Vagina (tissue), 2 donors: ENCODE measurements at regions not wholly inside any gene's neighbourhood (a gene's known extent, or its start where the extent isn't known, plus 50 kb on each side); places are given as distances from the start of the nearest gene placed in this dataset.

Experiments used
- DNase-seq, 2 donors: peaks; one replicate each; pipeline ENCODE4 v3.0.0-alpha.2; 2017; ENCODE audit errors: extremely low spot score in 2 of 2
- H3K27ac ChIP-seq: fragments of 200-600 bp; sonication (generic); one replicate; pipeline ENCODE4 v1.5.1; 2019
- H3K27me3 ChIP-seq: fragments of 200-600 bp; sonication (generic); one replicate; pipeline ENCODE4 v1.5.1; 2019
- H3K36me3 ChIP-seq, 2 donors: fragments of 200-600 bp; sonication (generic); one replicate each; pipeline ENCODE4 v1.5.1; 2017 to 2019
- H3K4me1 ChIP-seq: fragments of 200-600 bp; sonication (generic); one replicate; pipeline ENCODE4 v1.5.1; 2019
- H3K4me3 ChIP-seq, 2 donors: fragments of 200-600 bp; sonication (generic); 1 replicate in 1 of 2; 2 replicates in 1 of 2; pipeline ENCODE4 v1.5.1; 2016 to 2019
- H3K9me3 ChIP-seq: fragments of 200-600 bp; sonication (generic); one replicate; pipeline ENCODE4 v1.5.1; 2019
- CTCF ChIP-seq, 3 experiments: fragments of 450-650 bp in 2 of 3; fragments of 200-600 bp in 1 of 3; sonication (generic) in 1 of 3; IDR thresholded peaks; one replicate each; pipeline ENCODE4 v1.5.1; 2017 to 2019; ENCODE audit warnings: antibody characterized with exemption in 3 of 3, mild to moderate bottlenecking in 2 of 3, moderate library complexity in 2 of 3
- POLR2A ChIP-seq, 2 donors: fragments of 450-650 bp; IDR thresholded peaks; one replicate each; pipeline ENCODE4 v1.6.1; 2017; ENCODE audit warnings: antibody characterized with exemption in 2 of 2, mild to moderate bottlenecking in 2 of 2, moderate library complexity in 2 of 2
- POLR2AphosphoS5 ChIP-seq, 2 donors: sonication (generic); formaldehyde crosslinking; IDR thresholded peaks; one replicate each; pipeline ENCODE4 v1.9.0; 2017; ENCODE audit warnings: antibody characterized with exemption in 2 of 2, mild to moderate bottlenecking in 2 of 2, low read depth in 1 of 2; ENCODE audit not compliant: insufficient read depth in 1 of 2
- intact Hi-C: fragments of 100-400 bp; cut with DNase I; formaldehyde crosslinking; loops from one replicate; pipeline ENCODE4 v1.15.1; 2023

GRCh38 chr9:21660976-21661375 lies 141.5 kb upstream of the MTAP start:
- Histone ChIP-seq H3K36me3 (no peaks in the 10 kb centered on the region), H3K4me3 (no peak overlapping the region), H3K27ac (no peak overlapping the region), H3K4me1 (no peaks in the 10 kb centered on the region), H3K9me3 (no peaks in the 10 kb centered on the region), H3K27me3 (no peaks in the 10 kb centered on the region)
- DNase-seq = no peak
- intact Hi-C loops = no loop called here
- TF ChIP-seq POLR2AphosphoS5 (IDR thresholded peaks at IDR 0.05; ENCODE audit: insufficient read depth in 1 of 2, low read depth in 1 of 2) = no peak
- TF ChIP-seq POLR2A (IDR thresholded peaks at IDR 0.05) = no peak
- no peak for TF ChIP-seq CTCF (IDR thresholded peaks at IDR 0.05)

GRCh38 chr9:21661626-21662025 lies 140.8 kb upstream of the MTAP start:
- Histone ChIP-seq H3K27me3 (no peaks in the 10 kb centered on the region), H3K4me1 (no peaks in the 10 kb centered on the region), H3K4me3 (no peak overlapping the region), H3K36me3 (no peaks in the 10 kb centered on the region), H3K9me3 (no peaks in the 10 kb centered on the region), H3K27ac (no peak overlapping the region)
- TF ChIP-seq POLR2AphosphoS5 (IDR thresholded peaks at IDR 0.05; ENCODE audit: insufficient read depth in 1 of 2, low read depth in 1 of 2) (no peak), CTCF (IDR thresholded peaks at IDR 0.05) (no peak), POLR2A (IDR thresholded peaks at IDR 0.05) (no peak)
- intact Hi-C loops = no loop called here
- DNase-seq = no peak

DNA sequence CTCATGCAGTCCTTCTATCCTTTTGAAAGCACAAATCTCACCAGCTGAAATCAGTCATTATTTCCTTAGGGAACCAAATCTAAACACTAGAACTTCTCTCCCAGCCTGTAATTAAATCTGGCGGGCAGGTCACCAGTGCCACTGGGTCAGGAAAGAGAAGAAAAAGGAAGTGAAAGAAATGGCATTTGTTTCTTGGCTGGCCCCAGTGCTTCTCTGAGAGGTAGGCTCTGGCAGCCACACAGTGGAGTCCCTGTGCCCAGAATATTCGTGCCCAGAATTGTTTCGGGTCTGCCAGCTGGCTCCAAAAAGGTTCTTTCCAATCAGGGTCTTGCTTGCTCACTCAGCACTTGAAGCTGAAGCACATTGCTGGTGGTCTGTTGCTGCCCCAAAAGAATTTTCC lies 133.9 kb upstream of the MTAP start:
- H3K27ac ChIP-seq = no peak overlapping the region
- no peaks in the 10 kb centered on the region for H3K9me3 ChIP-seq
- intact Hi-C loops = no loop called here
- TF ChIP-seq POLR2A (IDR thresholded peaks at IDR 0.05) (no peak), CTCF (IDR thresholded peaks at IDR 0.05) (no peak), POLR2AphosphoS5 (IDR thresholded peaks at IDR 0.05; ENCODE audit: insufficient read depth in 1 of 2, low read depth in 1 of 2) (no peak)
- no peaks in the 10 kb centered on the region for H3K36me3 ChIP-seq
- H3K27me3 ChIP-seq = no peaks in the 10 kb centered on the region
- H3K4me1 ChIP-seq = no peaks in the 10 kb centered on the region
- H3K4me3 ChIP-seq = no peak overlapping the region
- no peak for DNase-seq

DNA sequence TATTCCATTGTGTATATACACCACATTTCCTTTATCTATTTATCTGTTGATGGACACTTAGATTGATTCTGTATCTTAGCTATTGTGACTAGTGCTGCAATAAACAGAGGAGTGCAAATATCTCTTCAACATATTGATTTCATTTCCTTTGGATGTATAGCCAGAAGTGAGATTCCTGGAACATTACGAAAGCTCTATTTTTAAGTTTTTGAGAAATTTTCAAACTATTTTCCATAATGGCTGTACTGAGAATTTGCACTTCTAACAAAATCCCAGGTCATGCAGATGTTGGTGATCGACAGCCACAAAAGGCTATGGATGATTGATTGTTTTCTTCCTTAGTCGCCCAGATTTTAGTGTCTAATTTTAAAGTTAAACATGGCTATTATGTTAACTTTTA lies 132.7 kb upstream of the MTAP start:
- no peak overlapping the region for H3K4me3 ChIP-seq
- H3K9me3 ChIP-seq = no peaks in the 10 kb centered on the region
- no peak overlapping the region for H3K27ac ChIP-seq
- no peaks in the 10 kb centered on the region for H3K36me3 ChIP-seq
- intact Hi-C loops = no loop called here
- no peak for DNase-seq
- TF ChIP-seq POLR2A (IDR thresholded peaks at IDR 0.05) (no peak), POLR2AphosphoS5 (IDR thresholded peaks at IDR 0.05; ENCODE audit: insufficient read depth in 1 of 2, low read depth in 1 of 2) (no peak), CTCF (IDR thresholded peaks at IDR 0.05) (no peak)
- no peaks in the 10 kb centered on the region for H3K4me1 ChIP-seq
- no peaks in the 10 kb centered on the region for H3K27me3 ChIP-seq

DNA sequence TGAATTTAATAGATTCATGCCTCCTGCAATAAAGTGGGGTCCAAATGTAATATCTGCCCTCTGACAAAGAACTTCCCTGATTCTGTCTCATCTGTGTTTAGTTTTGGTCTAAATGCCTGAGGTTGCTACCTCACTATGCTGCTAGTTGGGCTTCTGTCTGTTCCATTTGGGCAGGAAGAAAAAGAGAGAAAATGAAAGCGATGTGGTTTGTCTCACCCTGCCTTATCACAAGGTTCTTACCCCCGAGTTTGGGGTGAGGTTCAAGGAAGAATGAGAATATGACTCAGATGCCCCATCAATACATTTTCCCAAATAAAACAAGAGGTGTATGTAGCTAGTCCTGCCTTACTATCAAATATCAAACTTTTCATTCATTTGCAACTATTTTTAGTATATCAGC lies 132.1 kb upstream of the MTAP start:
- H3K36me3 ChIP-seq = no peaks in the 10 kb centered on the region
- H3K9me3 ChIP-seq = no peaks in the 10 kb centered on the region
- DNase-seq = no peak
- H3K27me3 ChIP-seq = no peaks in the 10 kb centered on the region
- TF ChIP-seq POLR2AphosphoS5 (IDR thresholded peaks at IDR 0.05; ENCODE audit: insufficient read depth in 1 of 2, low read depth in 1 of 2) (no peak), CTCF (IDR thresholded peaks at IDR 0.05) (no peak), POLR2A (IDR thresholded peaks at IDR 0.05) (no peak)
- H3K4me1 ChIP-seq = no peaks in the 10 kb centered on the region
- no peak overlapping the region for H3K4me3 ChIP-seq
- no peak overlapping the region for H3K27ac ChIP-seq
- intact Hi-C loops = no loop called here
